PFSK-1 (cell line): ENCODE measurements at regions not wholly inside any gene's neighbourhood (a gene's known extent, or its start where the extent isn't known, plus 50 kb on each side); places are given as distances from the start of the nearest gene placed in this dataset.

Experiments
- FOXP2 ChIP-seq: optimal IDR thresholded peaks from 2 replicates; pipeline ENCODE3; 2011; ENCODE audit warnings: borderline replicate concordance, control low read depth, inconsistent platforms; ENCODE audit not compliant: insufficient read depth; ENCODE audit errors: extremely low read length, extremely low read depth
- POLR2AphosphoS5 ChIP-seq: IDR thresholded peaks from 2 replicates; pipeline ENCODE4 v1.6.1; 2012; ENCODE audit warnings: low read depth, mild to moderate bottlenecking, control low read depth, low read length, moderate library complexity
- REST ChIP-seq, 2 experiments: IDR thresholded peaks; 2 replicates each; pipeline versions ENCODE4 v1.6.1 to v1.8.0; 2011 to 2012; ENCODE audit warnings: low read depth in 2 of 2, low read length in 2 of 2, control low read depth in 1 of 2, inconsistent platforms in 1 of 2, mild to moderate bottlenecking in 1 of 2, moderate library complexity in 1 of 2; ENCODE audit not compliant: insufficient read depth in 1 of 2
- SIN3A ChIP-seq: IDR thresholded peaks from 2 replicates; pipeline ENCODE4 v1.6.1; 2012; ENCODE audit warnings: mild to moderate bottlenecking, low read length, moderate library complexity, borderline replicate concordance; ENCODE audit not compliant: insufficient read depth
- TAF1 ChIP-seq: IDR thresholded peaks from 2 replicates; pipeline ENCODE4 v1.6.1; 2012; ENCODE audit warnings: low read length, control low read depth, borderline replicate concordance; ENCODE audit not compliant: insufficient read depth

GRCh38 chr6:137781639-137782038 is 85.4 kb upstream of the TNFAIP3 start:
- TF ChIP-seq FOXP2 (no peak), POLR2AphosphoS5 (no peak), REST (IDR thresholded peaks at IDR 0.05; ENCODE audit: insufficient read depth in 1 of 2, low read depth in 2 of 2, low read length in 2 of 2) (no peak), SIN3A (no peak), TAF1 (no peak)

DNA sequence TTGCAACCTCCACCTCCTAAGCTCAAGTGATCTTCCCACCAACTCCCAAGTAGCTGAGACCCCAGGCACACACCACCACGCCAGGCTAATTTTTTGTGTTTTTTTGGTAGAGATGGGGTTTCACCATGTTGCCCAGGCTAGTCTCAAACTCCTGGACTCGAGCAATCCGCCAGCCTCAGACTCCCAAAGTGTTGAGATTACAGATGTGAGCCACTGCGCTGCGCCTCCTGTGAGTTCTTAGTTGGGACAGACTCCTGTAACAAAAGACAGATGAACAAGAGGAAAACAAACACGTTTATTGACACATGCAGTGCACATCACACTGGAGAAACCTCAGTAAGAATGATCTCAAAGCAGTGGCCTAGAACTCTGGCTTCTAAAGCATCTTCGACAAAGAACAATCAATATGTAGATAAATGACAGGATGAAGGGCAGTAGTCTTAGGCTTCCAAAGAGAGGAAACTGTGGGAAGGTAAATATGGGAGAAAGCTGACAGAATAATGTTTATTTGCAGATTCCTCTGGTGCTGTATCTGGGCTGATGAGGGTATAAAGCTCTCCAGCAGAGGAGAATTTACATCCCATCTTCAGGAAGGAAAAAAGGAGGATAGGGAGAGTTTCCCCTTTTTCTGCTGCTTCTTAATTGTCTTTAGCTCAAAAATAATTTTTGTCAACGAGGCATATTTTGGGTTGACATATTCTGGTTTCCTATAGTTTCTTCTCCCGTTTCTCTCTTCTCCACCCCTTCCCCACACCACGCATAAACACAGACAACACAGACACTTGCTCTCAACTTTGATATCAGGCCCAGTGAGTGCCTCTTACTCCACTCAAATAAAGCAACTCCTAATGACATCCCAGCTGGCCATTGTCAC is 84.7 kb upstream of the TNFAIP3 start:
- TF ChIP-seq FOXP2: no peak
- TF ChIP-seq SIN3A: no peak
- TF ChIP-seq TAF1: no peak
- TF ChIP-seq POLR2AphosphoS5: no peak
- no peak for TF ChIP-seq REST (IDR thresholded peaks at IDR 0.05; ENCODE audit: insufficient read depth in 1 of 2, low read depth in 2 of 2, low read length in 2 of 2)

DNA sequence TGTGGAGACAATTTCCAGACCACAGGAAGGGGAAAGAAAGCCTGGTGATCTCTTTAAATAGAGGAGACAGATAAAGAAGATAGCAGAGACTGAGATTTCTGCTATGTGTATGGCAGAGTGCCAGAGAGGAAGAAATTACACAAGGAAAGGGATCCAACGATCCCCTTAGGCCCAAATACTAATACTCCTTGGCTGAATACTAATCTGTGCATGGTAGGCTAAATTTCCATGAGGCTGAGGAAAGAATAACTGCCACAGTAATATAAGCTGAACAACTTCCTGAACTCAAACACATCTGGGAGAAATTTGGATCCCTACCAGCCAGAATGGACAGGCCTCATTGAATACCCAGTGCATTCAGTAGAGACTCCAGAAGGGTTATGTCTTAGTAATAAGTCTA is 83.3 kb upstream of the TNFAIP3 start:
- TF ChIP-seq POLR2AphosphoS5 (no peak), FOXP2 (no peak)

DNA sequence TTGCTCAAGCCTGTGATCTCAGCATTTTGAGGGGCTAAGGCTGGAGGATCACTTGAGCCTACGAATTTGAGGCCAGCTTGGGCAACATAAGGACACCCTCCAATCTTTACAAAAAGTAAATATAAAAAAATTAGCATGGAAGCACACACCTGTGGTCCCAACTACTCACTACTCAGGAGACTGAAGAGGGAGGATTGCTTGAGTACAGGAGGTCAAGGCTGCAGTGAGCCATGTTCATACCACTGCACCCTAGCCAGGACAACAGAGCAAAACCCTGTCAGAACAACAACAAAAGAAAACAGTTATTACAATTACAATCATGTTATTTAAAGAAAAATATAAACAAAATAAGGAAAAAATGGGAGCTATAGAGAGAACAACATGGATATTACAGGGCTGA is 82.5 kb upstream of the TNFAIP3 start:
- TF ChIP-seq REST (IDR thresholded peaks at IDR 0.05; ENCODE audit: insufficient read depth in 1 of 2, low read depth in 2 of 2, low read length in 2 of 2) (no peak), FOXP2 (no peak), TAF1 (no peak)

- no peak for TF ChIP-seq FOXP2
- no peak for TF ChIP-seq SIN3A
- TF ChIP-seq POLR2AphosphoS5: no peak
- no peak for TF ChIP-seq REST (IDR thresholded peaks at IDR 0.05; ENCODE audit: insufficient read depth in 1 of 2, low read depth in 2 of 2, low read length in 2 of 2)
Measured at GRCh38 chr6:137787016-137787415, 80.0 kb upstream of the TNFAIP3 start.

GRCh38 chr6:137788248-137788647 is 78.8 kb upstream of the TNFAIP3 start:
- no peak for TF ChIP-seq TAF1
- no peak for TF ChIP-seq REST (IDR thresholded peaks at IDR 0.05; ENCODE audit: insufficient read depth in 1 of 2, low read depth in 2 of 2, low read length in 2 of 2)
- no peak for TF ChIP-seq POLR2AphosphoS5
- TF ChIP-seq SIN3A: no peak
- TF ChIP-seq FOXP2: no peak
